ENCODE measurements at regions not wholly inside any gene's neighbourhood (a gene's known extent, or its start where the extent isn't known, plus 50 kb on each side); places are given as distances from the start of the nearest gene placed in this dataset.

GRCh38 chr4:83699358-83699757 lies 163.4 kb downstream of the GPAT3 start:
- no peak for TF ChIP-seq EZH2phosphoT487 (IDR thresholded peaks at IDR 0.05; ENCODE audit: low read depth)
- no peak for TF ChIP-seq CTCF (IDR thresholded peaks at IDR 0.05; ENCODE audit: low read depth, low read length)
- Histone ChIP-seq H3K79me2 (ENCODE audit: low read length) (no peaks in the 10 kb centered on the region), H2AFZ (ENCODE audit: low read depth, low read length) (no peak overlapping the region), H3K9me3 (ENCODE audit: insufficient read depth, low read length) (no peaks in the 10 kb centered on the region), H3K36me3 (replicated peaks; ENCODE audit: low read depth, low read length) (no peaks in the 10 kb centered on the region), H3K4me3 (ENCODE audit: low read length) (no peak overlapping the region), H3K4me2 (ENCODE audit: low read length) (no peak overlapping the region), H3K4me1 (ENCODE audit: low read length) (no peaks in the 10 kb centered on the region), H4K20me1 (ENCODE audit: insufficient read depth, low read length) (no peaks in the 10 kb centered on the region), H3K27ac (ENCODE audit: low read length) (no peak overlapping the region), H3K27me3 (ENCODE audit: low read depth, low read length) (no peaks in the 10 kb centered on the region), H3K9ac (ENCODE audit: low read length) (no peak overlapping the region)

- no peak overlapping the region for H3K27ac ChIP-seq (ENCODE audit: low read length)
- H3K79me2 ChIP-seq (ENCODE audit: low read length), result no peaks in the 10 kb centered on the region
- no peak for TF ChIP-seq EZH2phosphoT487 (IDR thresholded peaks at IDR 0.05; ENCODE audit: low read depth)
- no peak for TF ChIP-seq CTCF (IDR thresholded peaks at IDR 0.05; ENCODE audit: low read depth, low read length)
- H4K20me1 ChIP-seq (ENCODE audit: insufficient read depth, low read length), result no peaks in the 10 kb centered on the region
- H3K9me3 ChIP-seq (ENCODE audit: insufficient read depth, low read length), result no peaks in the 10 kb centered on the region
- H3K4me3 ChIP-seq (ENCODE audit: low read length), result no peak overlapping the region
- H3K27me3 ChIP-seq (ENCODE audit: low read depth, low read length), result no peaks in the 10 kb centered on the region
- H2AFZ ChIP-seq (ENCODE audit: low read depth, low read length), result no peak overlapping the region
- no peak overlapping the region for H3K9ac ChIP-seq (ENCODE audit: low read length)
- no peak overlapping the region for H3K4me2 ChIP-seq (ENCODE audit: low read length)
- no peaks in the 10 kb centered on the region for H3K36me3 ChIP-seq (replicated peaks; ENCODE audit: low read depth, low read length)
- H3K4me1 ChIP-seq (ENCODE audit: low read length), result no peaks in the 10 kb centered on the region
Observed at GRCh38 chr4:83692028-83692427, 156.1 kb downstream of the GPAT3 start.

- Histone ChIP-seq H3K4me2 (ENCODE audit: low read length) (no peak overlapping the region), H3K36me3 (replicated peaks; ENCODE audit: low read depth, low read length) (no peaks in the 10 kb centered on the region), H3K4me1 (ENCODE audit: low read length) (no peaks in the 10 kb centered on the region), H3K27me3 (ENCODE audit: low read depth, low read length) (no peaks in the 10 kb centered on the region), H2AFZ (ENCODE audit: low read depth, low read length) (no peak overlapping the region), H3K4me3 (ENCODE audit: low read length) (no peak overlapping the region), H4K20me1 (ENCODE audit: insufficient read depth, low read length) (no peaks in the 10 kb centered on the region), H3K9ac (ENCODE audit: low read length) (no peak overlapping the region), H3K27ac (ENCODE audit: low read length) (no peak overlapping the region), H3K79me2 (ENCODE audit: low read length) (no peaks in the 10 kb centered on the region), H3K9me3 (ENCODE audit: insufficient read depth, low read length) (no peaks in the 10 kb centered on the region)
- TF ChIP-seq CTCF (IDR thresholded peaks at IDR 0.05; ENCODE audit: low read depth, low read length), result no peak
- no peak for TF ChIP-seq EZH2phosphoT487 (IDR thresholded peaks at IDR 0.05; ENCODE audit: low read depth)
Observed at GRCh38 chr4:83686166-83686565, 150.3 kb downstream of the GPAT3 start.

GRCh38 chr4:83679692-83680091 lies 143.8 kb downstream of the GPAT3 start:
- 0 out of 2 replicates have a peak, but pooled peaks cover 12% of the 10 kb centered on the region for H3K27me3 ChIP-seq (ENCODE audit: low read depth, low read length)
- H3K79me2 ChIP-seq (ENCODE audit: low read length), result no peaks in the 10 kb centered on the region
- H3K4me2 ChIP-seq (ENCODE audit: low read length), result no peak overlapping the region
- no peak overlapping the region for H3K9ac ChIP-seq (ENCODE audit: low read length)
- H3K4me3 ChIP-seq (ENCODE audit: low read length), result no peak overlapping the region
- no peak overlapping the region for H2AFZ ChIP-seq (ENCODE audit: low read depth, low read length)
- H3K9me3 ChIP-seq (ENCODE audit: insufficient read depth, low read length), result no peaks in the 10 kb centered on the region
- H3K4me1 ChIP-seq (ENCODE audit: low read length), result no peaks in the 10 kb centered on the region
- TF ChIP-seq EZH2phosphoT487 (IDR thresholded peaks at IDR 0.05; ENCODE audit: low read depth) (no peak), CTCF (IDR thresholded peaks at IDR 0.05; ENCODE audit: low read depth, low read length) (no peak)
- no peak overlapping the region for H3K27ac ChIP-seq (ENCODE audit: low read length)
- H3K36me3 ChIP-seq (replicated peaks; ENCODE audit: low read depth, low read length), result no peaks in the 10 kb centered on the region
- no peaks in the 10 kb centered on the region for H4K20me1 ChIP-seq (ENCODE audit: insufficient read depth, low read length)

All from OCI-LY3 (cell line).